K562 (cell line): ENCODE measurements at regions not wholly inside any gene's neighbourhood (a gene's known extent, or its start where the extent isn't known, plus 50 kb on each side); places are given as distances from the start of the nearest gene placed in this dataset.

Experiments used
- ATAC-seq: fragments of 200-7000 bp; cut with Tn5 transposase; 3 replicates; pipeline ENCODE4 v1.9.1; 2020; ENCODE audit warnings: moderate library complexity
- BruUV-seq: library from RNA; stranded (reverse); fragments of 400-500 nt; replicated peaks from 2 replicates; lab custom pipeline; 2021; lab: Mats Ljungman, UMichigan
- CTCF ChIA-PET: fragments of 300-600 bp; formaldehyde crosslinking; extraction: SDS; loops from one replicate; lab custom pipeline; 2021; ENCODE audit warnings: low intra/inter-chr PET ratio; lab: Yijun Ruan, JAX
- POLR2A ChIA-PET: fragments of 300-600, 350-650 bp; sonication (Branson Sonifier 250); formaldehyde crosslinking; extraction: SDS; loops from one replicate; lab custom pipeline; 2021; ENCODE audit warnings: antibody characterized with exemption, inconsistent platforms; lab: Yijun Ruan, JAX
- DNase-seq, 4 experiments: peaks; one replicate each; pipeline versions ENCODE4 v3.0.0 to v3.0.0-alpha.2; 2011 to 2018; ENCODE audit warnings: low spot score in 3 of 4, mixed read lengths in 3 of 4; ENCODE audit errors: extremely low read depth in 1 of 4
- FAIRE-seq: peaks from 2 replicates; lab custom pipeline; 2011; peaks lifted over from hg19 to GRCh38; lab: Jason Lieb, UNC
- H2AFZ ChIP-seq: 2 replicates; pipeline ENCODE4 v1.6.0; 2011; ENCODE audit warnings: low read depth, low read length, control low read depth, inconsistent platforms
- H3K27ac ChIP-seq: fragments of 200-600 bp; 3 replicates; pipeline ENCODE4 v1.8.0; 2011; ENCODE audit warnings: low read depth, mild to moderate bottlenecking, control low read depth, inconsistent platforms, low read length, moderate library complexity, mixed read lengths; ENCODE audit errors: extremely low read depth
- H3K27me3 ChIP-seq, 2 experiments: fragments of 300-600 bp in 1 of 2; 2 replicates in 1 of 2; 3 replicates in 1 of 2; pipeline versions ENCODE4 v1.6.0 to v1.8.0; 2011; ENCODE audit warnings: inconsistent platforms in 2 of 2, low read length in 2 of 2, mild to moderate bottlenecking in 1 of 2, mixed read lengths in 1 of 2, moderate library complexity in 1 of 2; ENCODE audit not compliant: control insufficient read depth in 2 of 2, insufficient read depth in 2 of 2
- H3K36me3 ChIP-seq: fragments of 300-600 bp; 3 replicates; pipeline ENCODE4 v1.8.0; 2011; ENCODE audit warnings: mild to moderate bottlenecking, low read length, inconsistent platforms; ENCODE audit not compliant: control insufficient read depth, insufficient read depth
- H3K4me1 ChIP-seq, 2 experiments: fragments of 200-600 bp in 1 of 2; replicated peaks in 1 of 2; 2 replicates in 1 of 2; 3 replicates in 1 of 2; pipeline versions ENCODE4 v1.5.1 to v1.8.0; 2011; ENCODE audit warnings: inconsistent platforms in 2 of 2, low read length in 2 of 2, mild to moderate bottlenecking in 1 of 2, mixed read lengths in 1 of 2, moderate library complexity in 1 of 2; ENCODE audit not compliant: control insufficient read depth in 2 of 2, insufficient read depth in 2 of 2
- H3K4me2 ChIP-seq: 2 replicates; pipeline ENCODE4 v1.6.1; 2011; ENCODE audit warnings: low read length, control low read depth, inconsistent platforms, mixed read lengths; ENCODE audit not compliant: insufficient read depth
- H3K4me3 ChIP-seq: fragments of 200-600 bp; sonication (generic), shearing (Covaris generic); 2 replicates; pipeline ENCODE4 v1.5.1; 2016; ENCODE audit warnings: control low read depth, inconsistent platforms
- H3K79me2 ChIP-seq: fragments of 200-600 bp; 3 replicates; pipeline ENCODE4 v1.8.0; 2011; ENCODE audit warnings: low read length, inconsistent platforms; ENCODE audit not compliant: control insufficient read depth, insufficient read depth
- H3K9ac ChIP-seq, 2 experiments: 2 replicates each; pipeline versions ENCODE4 v1.6.0 to v1.6.1; 2011; ENCODE audit warnings: low read depth in 2 of 2, low read length in 2 of 2, control low read depth in 1 of 2, inconsistent platforms in 1 of 2, mild to moderate bottlenecking in 1 of 2, mixed read lengths in 1 of 2; ENCODE audit not compliant: insufficient read depth in 1 of 2
- H3K9me1 ChIP-seq: one replicate; pipeline ENCODE4 v1.6.0; 2011; ENCODE audit warnings: inconsistent platforms, mild to moderate bottlenecking, low read length, moderate library complexity; ENCODE audit not compliant: control insufficient read depth, insufficient read depth
- H3K9me3 ChIP-seq: replicated peaks from 2 replicates; pipeline ENCODE4 v1.5.1; 2011; ENCODE audit warnings: low read depth, low read length, inconsistent platforms; ENCODE audit not compliant: control insufficient read depth, insufficient read depth
- H4K20me1 ChIP-seq: replicated peaks from 2 replicates; pipeline ENCODE4 v1.6.1; 2011; ENCODE audit warnings: low read length, inconsistent platforms, mixed read lengths; ENCODE audit not compliant: control insufficient read depth, insufficient read depth
- ARNT ChIP-seq, 2 experiments: fragments of 450-650 bp; IDR thresholded peaks; 2 replicates each; pipeline ENCODE4 v1.6.1; 2016; ENCODE audit warnings: mild to moderate bottlenecking in 1 of 2
- ATF7 ChIP-seq: fragments of 450-650 bp; IDR thresholded peaks from 2 replicates; pipeline ENCODE4 v1.7.1; 2014; ENCODE audit warnings: mild to moderate bottlenecking, moderate library complexity
- CHD4 ChIP-seq: fragments of 200-600 bp; sonication (generic); IDR thresholded peaks from 3 replicates; pipeline ENCODE4 v1.6.1; 2012; ENCODE audit warnings: low read depth, mild to moderate bottlenecking, mixed read lengths, low read length, inconsistent platforms; ENCODE audit not compliant: insufficient read depth, insufficient replicate concordance, poor library complexity, severe bottlenecking
- FIP1L1 ChIP-seq: fragments of 200-400 bp; formaldehyde crosslinking; IDR thresholded peaks from 2 replicates; pipeline ENCODE4 v1.6.1; 2018; ENCODE audit warnings: mild to moderate bottlenecking, low read depth, low read length; ENCODE audit not compliant: poor library complexity, severe bottlenecking
- GATAD2B ChIP-seq: fragments of 450-650 bp; IDR thresholded peaks from 2 replicates; pipeline ENCODE4 v1.6.1; 2017; ENCODE audit warnings: mild to moderate bottlenecking, borderline replicate concordance
- KAT7 ChIP-seq: sonication (generic); formaldehyde crosslinking; IDR thresholded peaks from 2 replicates; pipeline ENCODE4 v1.8.0; 2022; ENCODE audit warnings: missing genetic modification reagents, mild to moderate bottlenecking, borderline replicate concordance
- MCM3 ChIP-seq: fragments of 450-650 bp; IDR thresholded peaks from 2 replicates; pipeline ENCODE4 v1.6.1; 2016
- PYGO2 ChIP-seq: fragments of 450-650 bp; IDR thresholded peaks from 2 replicates; pipeline ENCODE4 v1.6.1; 2016; ENCODE audit warnings: mild to moderate bottlenecking, missing genetic modification characterization, moderate library complexity, missing compliant biosample characterization
- SAP30 ChIP-seq: fragments of 200-600 bp; sonication (generic); IDR thresholded peaks from 2 replicates; pipeline ENCODE4 v1.6.1; 2012; ENCODE audit warnings: borderline replicate concordance, low read depth, mild to moderate bottlenecking, moderate library complexity, low read length, control low read depth, inconsistent platforms; ENCODE audit not compliant: insufficient read depth, poor library complexity, severe bottlenecking
- SNAPC5 ChIP-seq: fragments of 250-450 bp; sonication (Bioruptor Pico); IDR thresholded peaks from 2 replicates; pipeline ENCODE4 v1.8.0; 2021; ENCODE audit warnings: moderate library complexity, mild to moderate bottlenecking, inconsistent platforms
- USF1 ChIP-seq: sonication (generic); formaldehyde crosslinking; IDR thresholded peaks from 2 replicates; pipeline ENCODE4 v1.9.0; 2022; ENCODE audit warnings: mild to moderate bottlenecking, missing genetic modification reagents
- ZNF224 ChIP-seq: sonication (generic); formaldehyde crosslinking; IDR thresholded peaks from 2 replicates; pipeline ENCODE4 v1.8.0; 2022; ENCODE audit warnings: mild to moderate bottlenecking, missing genetic modification reagents
- ZNF436 ChIP-seq: fragments of 250-450, 450-650 bp; sonication (Bioruptor Pico); formaldehyde crosslinking; IDR thresholded peaks from 2 replicates; pipeline ENCODE4 v1.7.0; 2020; ENCODE audit warnings: mild to moderate bottlenecking
- WGBS: fragments of 100-300 bp; shearing (Covaris generic); methylation state at CpG from one replicate; pipeline ENCODE4 v1.1.6; 2016; ENCODE audit warnings: low coverage, mixed read lengths; ENCODE audit not compliant: insufficient coverage; ENCODE audit errors: missing lambda C conversion rate; 5-methylcytosine and 5-hydroxymethylcytosine counted together
- in situ Hi-C: fragments of 300-500 bp; cut with MboI; formaldehyde crosslinking; loops from 4 replicates; pipeline ENCODE4 v1.15.0; 2018; ENCODE audit warnings: inconsistent platforms, mixed read lengths
- intact Hi-C: fragments of 100-400 bp; cut with micrococcal nuclease; formaldehyde crosslinking; loops from 2 replicates; pipeline ENCODE4 v1.14.2; 2022

GRCh38 chr5:74310386-74310785, 330.1 kb downstream of the ENC1 start:
- H3K27ac ChIP-seq = no peak overlapping the region
- no peak for TF ChIP-seq ARNT (IDR thresholded peaks at IDR 0.05)
- TF ChIP-seq MCM3 = no peak
- TF ChIP-seq ZNF436 (CRISPR knock-in tag) = no peak
- TF ChIP-seq USF1 (CRISPR knock-in tag) = no peak
- TF ChIP-seq SNAPC5 (CRISPR knock-in tag) = no peak
- no peak for TF ChIP-seq CHD4
- no peak for TF ChIP-seq ATF7
- no peak for TF ChIP-seq PYGO2
- TF ChIP-seq ZNF224 (CRISPR knock-in tag) = no peak
- TF ChIP-seq GATAD2B = no peak
- no peak for TF ChIP-seq KAT7
- no peak for TF ChIP-seq FIP1L1
- no peak for TF ChIP-seq SAP30
- TF ChIP-seq, all 486 proteins: peak for 0
- in situ Hi-C loops (no loop called here), intact Hi-C loops (no loop called here)
- H3K4me1 ChIP-seq = no peaks in the 10 kb centered on the region
- BruUV-seq = no TSS peak
- ATAC-seq = no peak
- H3K4me3 ChIP-seq = no peak overlapping the region
- no peaks in the 10 kb centered on the region for H3K79me2 ChIP-seq
- no peaks in the 10 kb centered on the region for H4K20me1 ChIP-seq
- no peak overlapping the region for H2AFZ ChIP-seq
- no peak overlapping the region for H3K4me2 ChIP-seq
- no peaks in the 10 kb centered on the region for H3K36me3 ChIP-seq
- no peaks in the 10 kb centered on the region for H3K9me3 ChIP-seq
- ChIA-PET CTCF (no interaction called here), POLR2A (no interaction called here)
- H3K9ac ChIP-seq = no peak overlapping the region
- peaks cover 0 to 7% of the 10 kb centered on the region in 2 experiments; a peak in 2 of 5 replicates for H3K27me3 ChIP-seq
- no peak for DNase-seq
- no peaks in the 10 kb centered on the region for H3K9me1 ChIP-seq
- 5% methylated on average over 3 of the region's 3 CpGs for WGBS
- no peak for FAIRE-seq
